Mucosa of descending colon (tissue), 3 donors: ENCODE measurements at regions not wholly inside any gene's neighbourhood (a gene's known extent, or its start where the extent isn't known, plus 50 kb on each side); places are given as distances from the start of the nearest gene placed in this dataset.

Experiments used
- ATAC-seq: fragments of 200-7000 bp; cut with Tn5 transposase; one replicate; pipeline ENCODE4 v1.9.1; 2020; ENCODE audit warnings: mild to moderate bottlenecking, moderate library complexity
- DNase-seq, 3 donors: peaks; one replicate each; pipeline ENCODE4 v3.0.0-alpha.2; 2020
- H3K36me3 ChIP-seq: fragments of 200-600 bp; one replicate; pipeline ENCODE4 v1.8.0; 2021; ENCODE audit warnings: low read depth, mild to moderate bottlenecking
- H3K4me1 ChIP-seq: fragments of 200-600 bp; one replicate; pipeline ENCODE4 v1.8.0; 2021; ENCODE audit warnings: low read depth, mild to moderate bottlenecking
- H3K4me3 ChIP-seq: fragments of 200-600 bp; one replicate; pipeline ENCODE4 v1.8.0; 2021; ENCODE audit warnings: mild to moderate bottlenecking
- H3K9me3 ChIP-seq: fragments of 200-600 bp; one replicate; pipeline ENCODE4 v1.8.0; 2021; ENCODE audit warnings: mild to moderate bottlenecking
- intact Hi-C, 2 donors: fragments of 100-400 bp; cut with DNase I in 1 of 2; cut with micrococcal nuclease in 1 of 2; formaldehyde crosslinking; loops; one replicate each; pipeline versions ENCODE4 v1.11.0 to v1.11.1; 2022; cut with DNase I, micrococcal nuclease
- TF ChIP-seq, protein P1 (sequence below): fragments of 200-600 bp; IDR thresholded peaks from one replicate; pipeline ENCODE4 v1.8.0; 2022; ENCODE audit warnings: antibody characterized with exemption, mild to moderate bottlenecking
- donor health status: DM: no; HTN: no; CAD: no; lungs with moderate emphysema.
- donor health status: DM: no; HTN: no; CAD: no.
- donor health status: DM: no; HTN: yes; CAD: no.

DNA sequence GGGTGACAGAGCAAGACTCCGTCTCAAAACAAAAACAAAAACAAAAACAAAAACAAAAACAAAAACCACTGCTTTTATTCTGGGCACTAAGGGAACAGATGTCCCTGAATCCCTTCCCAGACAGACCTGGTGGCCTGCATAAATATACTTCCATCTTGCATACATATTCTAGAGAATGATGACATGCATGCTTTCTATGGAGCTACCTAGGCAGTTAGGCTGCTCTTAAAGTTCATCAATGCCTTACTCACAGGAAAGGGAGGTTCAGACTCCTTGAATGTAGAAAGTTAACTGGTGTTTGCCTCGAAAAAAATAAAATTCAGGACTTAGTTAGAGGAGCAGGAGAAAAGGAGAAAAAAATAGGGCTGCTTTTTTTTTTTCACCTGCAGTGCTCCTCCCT, 72.6 kb downstream of the C3orf38 start:
- TF ChIP-seq, protein P1, sequence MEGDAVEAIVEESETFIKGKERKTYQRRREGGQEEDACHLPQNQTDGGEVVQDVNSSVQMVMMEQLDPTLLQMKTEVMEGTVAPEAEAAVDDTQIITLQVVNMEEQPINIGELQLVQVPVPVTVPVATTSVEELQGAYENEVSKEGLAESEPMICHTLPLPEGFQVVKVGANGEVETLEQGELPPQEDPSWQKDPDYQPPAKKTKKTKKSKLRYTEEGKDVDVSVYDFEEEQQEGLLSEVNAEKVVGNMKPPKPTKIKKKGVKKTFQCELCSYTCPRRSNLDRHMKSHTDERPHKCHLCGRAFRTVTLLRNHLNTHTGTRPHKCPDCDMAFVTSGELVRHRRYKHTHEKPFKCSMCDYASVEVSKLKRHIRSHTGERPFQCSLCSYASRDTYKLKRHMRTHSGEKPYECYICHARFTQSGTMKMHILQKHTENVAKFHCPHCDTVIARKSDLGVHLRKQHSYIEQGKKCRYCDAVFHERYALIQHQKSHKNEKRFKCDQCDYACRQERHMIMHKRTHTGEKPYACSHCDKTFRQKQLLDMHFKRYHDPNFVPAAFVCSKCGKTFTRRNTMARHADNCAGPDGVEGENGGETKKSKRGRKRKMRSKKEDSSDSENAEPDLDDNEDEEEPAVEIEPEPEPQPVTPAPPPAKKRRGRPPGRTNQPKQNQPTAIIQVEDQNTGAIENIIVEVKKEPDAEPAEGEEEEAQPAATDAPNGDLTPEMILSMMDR = no peak
- intact Hi-C loops = no loop called here

GRCh38 chr3:88225326-88226008, 75.7 kb downstream of the C3orf38 start:
- intact Hi-C loops = no loop called here
- Histone ChIP-seq H3K4me3 (no peak overlapping the region), H3K36me3 (no peaks in the 10 kb centered on the region), H3K9me3 (no peaks in the 10 kb centered on the region), H3K4me1 (no peaks in the 10 kb centered on the region)
- no peak for DNase-seq
- TF ChIP-seq, protein P1 = no peak
- no peak for ATAC-seq

More for the DNA sequence above, 72.6 kb downstream of the C3orf38 start:
- no peak for ATAC-seq
- no peak overlapping the region for H3K4me3 ChIP-seq
- DNase-seq = no peak
- no peaks in the 10 kb centered on the region for H3K9me3 ChIP-seq
- H3K36me3 ChIP-seq = no peaks in the 10 kb centered on the region
- no peaks in the 10 kb centered on the region for H3K4me1 ChIP-seq

GRCh38 chr3:88226910-88227309, 77.2 kb downstream of the C3orf38 start:
- TF ChIP-seq, protein P1 = no peak
- no peak overlapping the region for H3K4me3 ChIP-seq
- no peak for ATAC-seq
- intact Hi-C loops = no loop called here
- no peaks in the 10 kb centered on the region for H3K9me3 ChIP-seq
- no peaks in the 10 kb centered on the region for H3K36me3 ChIP-seq
- H3K4me1 ChIP-seq = no peaks in the 10 kb centered on the region
- DNase-seq = no peak

DNA sequence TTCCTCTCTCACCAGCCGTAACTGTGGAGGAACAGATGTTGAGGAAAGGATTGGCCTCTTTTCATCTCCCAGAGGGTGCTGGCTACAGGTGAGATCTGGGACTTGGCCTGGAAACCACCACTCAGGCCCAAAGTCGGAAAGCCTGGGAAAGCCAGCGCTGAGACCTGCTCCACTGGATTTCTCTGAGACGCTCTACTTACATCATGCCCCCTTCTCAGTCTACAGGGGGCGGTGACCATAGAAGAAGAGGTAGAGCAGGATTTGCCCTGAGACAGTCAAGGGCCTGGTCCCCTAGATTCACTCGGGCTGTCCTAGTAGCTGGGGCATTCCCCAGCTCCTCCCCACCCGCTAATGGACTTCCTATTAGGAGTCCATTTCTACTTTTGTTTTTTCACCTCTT, 80.9 kb downstream of the C3orf38 start:
- intact Hi-C loops = no loop called here
- TF ChIP-seq, protein P1 = no peak
- ATAC-seq = no peak
- Histone ChIP-seq H3K9me3 (no peaks in the 10 kb centered on the region), H3K4me3 (no peak overlapping the region), H3K4me1 (no peaks in the 10 kb centered on the region), H3K36me3 (no peaks in the 10 kb centered on the region)
- DNase-seq = no peak

DNA sequence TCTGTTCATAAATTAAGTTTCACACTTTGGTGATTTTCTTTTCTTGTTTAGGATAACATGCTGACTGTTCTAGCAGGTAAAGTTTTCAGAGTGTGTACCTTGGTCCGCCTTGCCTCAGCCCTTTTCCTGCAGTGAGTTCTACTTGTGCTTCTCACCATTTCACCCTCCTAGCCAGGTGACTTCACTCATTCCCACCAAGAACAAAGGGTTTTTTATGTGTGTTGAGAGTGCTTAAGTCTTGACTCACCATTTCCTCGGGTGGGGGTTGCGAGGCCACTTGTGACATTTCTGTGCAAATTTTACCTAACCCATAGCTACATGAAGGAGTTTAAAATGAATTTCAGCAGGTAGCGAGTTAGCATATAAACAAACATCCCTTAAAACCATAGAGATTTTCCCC, 81.4 kb downstream of the C3orf38 start:
- no peaks in the 10 kb centered on the region for H3K36me3 ChIP-seq
- intact Hi-C loops = no loop called here
- TF ChIP-seq, protein P1 = no peak
- ATAC-seq (no peak), DNase-seq (no peak)
- H3K9me3 ChIP-seq = no peaks in the 10 kb centered on the region
- no peak overlapping the region for H3K4me3 ChIP-seq
- no peaks in the 10 kb centered on the region for H3K4me1 ChIP-seq

DNA sequence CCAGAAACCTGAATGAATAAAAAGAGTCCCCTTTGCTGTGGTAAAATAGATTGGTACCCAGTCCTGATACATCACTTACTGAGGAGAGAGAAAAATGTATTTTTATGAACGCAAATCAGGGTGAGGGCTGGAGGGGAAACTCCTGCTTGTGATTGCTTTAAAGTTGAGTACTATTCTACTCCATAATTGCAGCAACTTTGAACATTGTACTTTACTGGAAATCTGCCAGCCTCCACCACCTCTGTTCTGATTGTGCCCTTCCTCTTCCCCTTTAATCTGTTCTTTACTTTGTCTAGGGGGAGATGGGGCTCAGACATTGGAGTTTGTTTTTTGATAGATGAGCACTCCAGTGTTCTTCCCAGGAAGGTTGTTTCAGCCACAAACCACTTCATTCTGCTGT, 81.9 kb downstream of the C3orf38 start:
- no peak overlapping the region for H3K4me3 ChIP-seq
- ATAC-seq (no peak), DNase-seq (no peak)
- no peaks in the 10 kb centered on the region for H3K36me3 ChIP-seq
- no peaks in the 10 kb centered on the region for H3K9me3 ChIP-seq
- intact Hi-C loops = no loop called here
- no peaks in the 10 kb centered on the region for H3K4me1 ChIP-seq
- TF ChIP-seq, protein P1 = no peak
